CD4-positive, alpha-beta T cell treated with Interleukin-21 for 1 hour (primary cell): ENCODE measurements at regions not wholly inside any gene's neighbourhood (a gene's known extent, or its start where the extent isn't known, plus 50 kb on each side); places are given as distances from the start of the nearest gene placed in this dataset.
"Not testable (repeated sequence)": the region's sequence is repeated elsewhere in the genome, so short reads cannot be mapped to it uniquely, and the experiment has no call there.

Source experiments
- DNase-seq: peaks from one replicate; pipeline ENCODE4 v3.0.0-alpha.2; 2020

DNA sequence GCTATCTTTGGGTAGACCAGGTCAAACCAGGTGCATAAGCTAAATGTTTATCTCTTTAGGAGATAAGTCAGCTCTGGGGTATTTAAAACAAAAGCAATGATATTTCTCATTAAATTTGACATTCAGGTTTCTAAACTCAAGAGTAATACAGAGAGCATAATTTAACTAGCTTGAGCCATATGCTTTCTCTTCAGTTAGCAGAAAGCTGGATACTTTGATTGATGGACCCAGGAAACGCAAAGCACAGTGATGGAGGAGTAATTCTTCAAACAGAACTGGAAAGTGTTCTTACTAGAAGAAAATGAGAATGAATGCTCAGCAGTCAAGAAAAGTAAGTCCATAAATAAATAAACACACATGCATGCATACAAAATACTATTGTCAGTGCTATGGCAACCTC, 885.7 kb upstream of the RAG2 start:
- no peak for DNase-seq

DNA sequence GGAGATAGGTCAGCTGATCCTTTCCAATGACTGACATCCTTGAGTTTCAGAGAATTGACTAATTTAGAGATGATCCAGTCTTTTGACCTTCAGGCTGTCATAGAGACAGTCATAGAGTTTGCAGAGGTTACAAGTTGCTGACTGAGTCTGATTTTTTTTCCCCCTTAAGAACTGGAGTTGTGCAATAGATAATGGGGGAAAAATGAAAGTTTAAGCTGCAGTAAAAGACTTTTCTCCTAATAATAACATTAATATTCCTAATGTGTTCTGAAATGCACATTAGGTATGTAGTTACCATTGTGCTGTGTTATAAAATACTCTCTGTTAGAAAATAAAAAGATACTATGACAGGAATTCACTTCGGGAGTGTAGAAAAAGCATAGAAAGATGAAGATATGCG, 876.9 kb upstream of the RAG2 start:
- DNase-seq, result no peak

- no peak for DNase-seq
These were observed 870.3 kb upstream of the RAG2 start for GRCh38 chr11:37468344-37468743.

GRCh38 chr11:37465221-37465620, 867.2 kb upstream of the RAG2 start:
- DNase-seq, result no peak

- no peak for DNase-seq
These were observed 861.4 kb upstream of the RAG2 start for GRCh38 chr11:37459456-37459855.

DNA sequence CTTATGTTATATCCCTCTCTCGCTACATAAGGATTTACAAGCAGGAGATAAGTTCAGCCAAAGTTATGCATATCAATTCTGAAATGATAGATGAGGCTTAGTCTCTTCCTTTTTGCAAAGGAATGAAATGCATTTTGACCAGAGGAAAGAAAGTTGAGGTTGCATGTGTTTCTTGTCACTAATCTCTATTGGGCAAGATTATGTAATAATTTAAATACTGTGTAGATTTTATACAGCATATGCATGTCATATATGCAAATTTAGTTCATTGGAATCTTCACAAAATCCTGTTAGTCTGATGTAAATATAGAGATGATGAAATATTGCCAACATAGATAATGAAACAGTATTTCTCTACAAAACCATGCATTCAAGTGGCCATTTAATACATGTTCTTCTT, 858.7 kb upstream of the RAG2 start:
- no peak for DNase-seq

GRCh38 chr11:37451903-37452302, 853.9 kb upstream of the RAG2 start:
- no peak for DNase-seq

DNA sequence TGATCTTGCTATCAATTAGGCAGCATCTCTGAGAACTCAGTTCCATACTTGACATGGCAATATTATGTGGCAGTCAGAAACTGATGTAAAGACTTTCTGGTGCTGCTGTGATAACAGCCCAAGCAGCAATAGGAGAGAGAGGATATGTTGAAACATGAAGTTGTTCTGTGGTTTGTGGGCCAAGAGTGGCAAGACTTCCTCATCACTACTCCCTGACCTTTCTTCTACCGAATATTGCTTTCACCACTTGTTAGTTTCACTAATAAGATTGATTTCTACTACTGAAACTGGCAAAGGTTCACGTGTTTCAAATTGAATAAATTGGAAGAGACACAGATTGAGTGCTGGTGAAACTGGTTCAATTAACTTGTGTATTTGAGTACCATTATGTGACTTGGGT, 852.6 kb upstream of the RAG2 start:
- no peak for DNase-seq

DNA sequence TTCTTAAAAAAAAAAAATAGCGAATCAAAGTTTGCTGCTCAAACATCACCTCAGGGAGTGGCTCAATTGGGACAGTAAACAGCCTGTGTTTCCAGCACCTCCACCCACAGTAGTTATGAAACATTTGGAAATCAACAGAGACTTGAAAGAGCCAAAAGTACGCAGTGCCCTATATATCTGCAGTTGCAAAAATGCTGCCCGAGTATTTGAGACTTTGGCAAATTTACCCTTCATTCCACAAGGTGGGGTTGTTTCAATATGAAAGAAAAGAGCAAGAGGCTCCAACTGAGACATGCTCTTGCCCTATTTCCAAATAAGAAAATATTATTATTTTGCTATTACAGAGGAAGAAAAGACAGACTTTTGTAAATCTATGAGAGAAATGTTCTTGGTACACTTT, 851.1 kb upstream of the RAG2 start:
- no peak for DNase-seq

DNA sequence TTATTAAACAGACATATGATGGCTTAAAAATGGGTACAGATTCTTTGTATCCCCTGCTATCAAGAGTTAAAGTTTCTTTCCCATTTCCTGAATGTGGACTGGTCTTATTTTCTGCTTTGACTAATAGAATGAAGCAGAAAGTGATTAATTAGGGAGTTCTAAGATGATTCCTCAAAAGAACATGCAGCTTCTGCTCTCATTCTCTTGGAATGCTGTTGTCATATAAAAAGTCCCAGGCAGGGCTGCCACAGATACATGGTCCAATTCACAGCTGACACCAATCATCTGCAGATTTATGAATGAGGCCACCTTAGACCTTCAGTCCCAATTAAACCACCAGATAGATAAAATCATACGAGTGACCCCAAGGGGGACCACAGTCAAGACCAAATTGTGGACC, 844.5 kb upstream of the RAG2 start:
- DNase-seq, result no peak

DNA sequence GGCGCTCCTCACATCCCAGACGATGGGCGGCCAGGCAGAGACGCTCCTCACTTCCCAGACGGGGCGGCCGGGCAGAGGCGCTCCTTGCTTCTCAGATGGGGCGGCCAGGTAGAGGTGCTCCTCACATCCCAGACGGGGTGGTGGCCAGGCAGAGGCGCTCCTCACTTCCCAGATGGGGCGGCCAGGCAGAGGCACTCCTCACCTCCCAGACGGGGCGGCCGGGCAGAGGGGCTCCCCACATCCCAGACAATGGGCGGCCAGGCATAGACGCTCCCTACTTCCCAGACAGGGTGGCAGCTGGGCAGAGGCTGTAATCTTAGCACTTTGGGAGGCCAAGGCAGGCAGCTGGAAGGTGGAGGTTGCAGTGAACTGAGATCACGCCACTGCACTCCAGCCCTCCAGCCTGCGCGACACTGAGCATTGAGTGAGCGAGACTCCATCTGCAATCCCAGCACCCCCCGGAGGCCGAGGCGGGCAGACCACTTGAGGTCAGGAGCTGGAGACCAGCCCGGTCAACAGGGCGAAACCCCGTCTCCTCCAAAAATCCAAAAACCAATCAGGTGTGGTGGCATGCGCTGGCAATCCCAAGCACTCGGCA, 833.7 kb upstream of the RAG2 start:
- not testable (repeated sequence) for DNase-seq

DNA sequence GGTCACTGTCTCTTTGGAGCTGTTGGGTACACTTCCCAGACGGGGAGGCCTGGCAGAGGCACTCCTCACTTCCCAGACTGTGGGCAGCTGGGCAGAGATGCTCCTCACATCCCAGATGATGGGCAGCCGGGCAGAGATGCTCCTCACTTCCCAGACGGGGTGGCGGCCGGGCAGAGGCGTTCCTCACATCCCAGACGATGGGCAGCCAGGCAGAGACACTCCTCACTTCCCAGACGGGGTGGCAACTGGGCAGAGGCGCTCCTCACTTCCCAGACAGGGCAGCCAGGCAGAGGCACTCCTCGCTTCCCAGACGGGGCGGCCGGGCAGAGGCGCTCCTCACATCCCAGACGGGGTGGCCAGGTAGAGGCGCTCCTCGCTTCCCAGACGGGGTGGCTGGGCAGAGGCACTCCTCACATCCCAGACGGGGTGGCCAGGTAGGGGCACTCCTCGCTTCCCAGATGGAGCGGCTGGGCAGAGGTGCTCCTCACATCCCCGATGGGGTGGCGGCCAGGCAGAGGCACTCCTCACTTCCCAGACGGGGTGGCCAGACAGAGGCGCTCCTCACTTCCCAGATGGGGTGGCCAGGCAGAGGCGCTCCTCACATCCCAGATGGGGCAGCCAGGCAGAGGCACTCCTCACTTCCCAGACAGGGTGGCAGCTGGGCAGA, 833.1 kb upstream of the RAG2 start:
- DNase-seq, result not testable (repeated sequence)

- no peak for DNase-seq
These were observed 824.5 kb upstream of the RAG2 start for GRCh38 chr11:37422511-37422910.

- DNase-seq, result no peak
These were observed 813.3 kb upstream of the RAG2 start for GRCh38 chr11:37411289-37411688.

- DNase-seq, result no peak
These were observed 811.1 kb upstream of the RAG2 start for GRCh38 chr11:37409124-37409523.

DNA sequence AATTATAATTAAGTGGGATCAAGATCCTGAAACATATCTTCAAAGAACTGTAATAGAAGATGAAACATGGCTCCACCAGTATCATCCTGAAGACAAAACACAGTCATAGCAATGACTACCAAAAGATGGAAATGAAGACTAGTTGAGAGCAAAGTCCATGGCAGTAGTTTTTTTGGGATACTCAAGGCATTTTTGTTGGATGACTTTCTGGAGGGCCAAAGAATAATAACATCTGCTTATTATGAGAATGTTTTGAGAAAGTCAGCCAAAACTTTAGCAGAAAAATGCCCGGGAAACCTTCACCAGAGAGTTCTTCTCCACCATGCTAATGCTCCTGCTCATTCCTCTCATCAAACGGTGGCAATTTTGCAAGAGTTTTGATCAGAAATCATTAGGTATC, 809.4 kb upstream of the RAG2 start:
- no peak for DNase-seq

- DNase-seq, result no peak
These were observed 808.6 kb upstream of the RAG2 start for GRCh38 chr11:37406651-37407050.

GRCh38 chr11:37404231-37404630, 806.2 kb upstream of the RAG2 start:
- no peak for DNase-seq

DNA sequence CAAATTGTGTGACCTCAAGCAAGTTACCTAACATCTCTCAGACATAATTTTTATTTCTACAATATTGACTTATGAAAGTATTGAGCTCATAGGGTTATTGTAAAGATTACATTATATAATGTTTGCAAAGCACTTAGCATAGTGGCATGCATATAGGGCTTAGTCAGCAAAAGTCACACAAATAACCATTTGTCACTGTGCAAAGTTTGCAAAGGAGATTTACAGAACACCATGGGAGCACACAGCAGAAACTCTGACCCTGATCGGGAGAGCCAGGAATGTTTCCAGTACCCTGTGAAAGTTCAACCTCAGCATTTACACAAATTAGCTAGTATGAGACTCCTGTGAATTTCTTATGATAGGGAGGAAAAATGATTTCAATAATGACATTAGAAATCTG, 804.6 kb upstream of the RAG2 start:
- DNase-seq, result no peak

- DNase-seq, result no peak
These were observed 796.3 kb upstream of the RAG2 start for GRCh38 chr11:37394236-37394870.

- DNase-seq, result no peak
These were observed 793.6 kb upstream of the RAG2 start for GRCh38 chr11:37391615-37392014.

GRCh38 chr11:37390576-37391083, 792.6 kb upstream of the RAG2 start:
- DNase-seq, result no peak

GRCh38 chr11:37378958-37379357, 780.9 kb upstream of the RAG2 start:
- DNase-seq, result no peak

- DNase-seq, result no peak
These were observed 774.6 kb upstream of the RAG2 start for GRCh38 chr11:37372667-37373066.
